GM12875 (cell line): ENCODE measurements at regions not wholly inside any gene's neighbourhood (a gene's known extent, or its start where the extent isn't known, plus 50 kb on each side); places are given as distances from the start of the nearest gene placed in this dataset.
"Not testable (repeated sequence)": the region's sequence is repeated elsewhere in the genome, so short reads cannot be mapped to it uniquely, and the experiment has no call there.

Experiments
- H3K4me3 ChIP-seq: one replicate; pipeline ENCODE4 v1.5.1; 2011; ENCODE audit warnings: low read depth, low read length, control low read depth
- TF ChIP-seq, protein P1 (sequence below): IDR thresholded peaks from 2 replicates; pipeline ENCODE4 v1.5.1; 2011; ENCODE audit warnings: low read depth, mild to moderate bottlenecking, control low read depth, inconsistent platforms, low read length, moderate library complexity, borderline replicate concordance; ENCODE audit not compliant: insufficient read depth

- TF ChIP-seq, protein P1, sequence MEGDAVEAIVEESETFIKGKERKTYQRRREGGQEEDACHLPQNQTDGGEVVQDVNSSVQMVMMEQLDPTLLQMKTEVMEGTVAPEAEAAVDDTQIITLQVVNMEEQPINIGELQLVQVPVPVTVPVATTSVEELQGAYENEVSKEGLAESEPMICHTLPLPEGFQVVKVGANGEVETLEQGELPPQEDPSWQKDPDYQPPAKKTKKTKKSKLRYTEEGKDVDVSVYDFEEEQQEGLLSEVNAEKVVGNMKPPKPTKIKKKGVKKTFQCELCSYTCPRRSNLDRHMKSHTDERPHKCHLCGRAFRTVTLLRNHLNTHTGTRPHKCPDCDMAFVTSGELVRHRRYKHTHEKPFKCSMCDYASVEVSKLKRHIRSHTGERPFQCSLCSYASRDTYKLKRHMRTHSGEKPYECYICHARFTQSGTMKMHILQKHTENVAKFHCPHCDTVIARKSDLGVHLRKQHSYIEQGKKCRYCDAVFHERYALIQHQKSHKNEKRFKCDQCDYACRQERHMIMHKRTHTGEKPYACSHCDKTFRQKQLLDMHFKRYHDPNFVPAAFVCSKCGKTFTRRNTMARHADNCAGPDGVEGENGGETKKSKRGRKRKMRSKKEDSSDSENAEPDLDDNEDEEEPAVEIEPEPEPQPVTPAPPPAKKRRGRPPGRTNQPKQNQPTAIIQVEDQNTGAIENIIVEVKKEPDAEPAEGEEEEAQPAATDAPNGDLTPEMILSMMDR: no peak
- H3K4me3 ChIP-seq: no peak overlapping the region
Observed at GRCh38 chr6:86423571-86423970, 513.8 kb upstream of the HTR1E start.

GRCh38 chr6:86412057-86412456 is 525.3 kb upstream of the HTR1E start:
- H3K4me3 ChIP-seq: no peak overlapping the region
- TF ChIP-seq, protein P1: no peak

DNA sequence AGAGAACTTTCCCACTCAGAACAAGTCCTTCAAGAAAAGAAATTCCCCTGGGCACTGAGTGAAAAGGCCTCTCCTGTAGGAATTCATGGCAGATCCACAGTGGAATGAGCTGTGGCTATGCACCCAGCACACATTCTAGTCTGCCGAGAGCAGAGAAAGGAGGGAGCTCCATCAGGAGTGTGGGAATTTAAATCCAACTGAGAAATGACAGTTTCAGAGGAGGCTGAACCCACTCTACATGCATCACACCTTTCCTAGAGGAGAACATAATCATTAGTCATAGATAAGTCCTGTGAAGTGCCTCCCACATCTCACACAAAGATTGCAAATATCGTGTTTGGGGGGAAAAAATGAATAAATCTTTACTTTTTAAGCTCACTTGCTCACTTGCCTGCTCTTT is 530.2 kb upstream of the HTR1E start:
- H3K4me3 ChIP-seq: no peak overlapping the region
- TF ChIP-seq, protein P1: no peak

- H3K4me3 ChIP-seq: not testable (repeated sequence)
Observed at GRCh38 chr6:86392850-86393249, 544.5 kb upstream of the HTR1E start.

- TF ChIP-seq, protein P1: no peak
- no peak overlapping the region for H3K4me3 ChIP-seq
Observed at GRCh38 chr6:86380571-86381125, 556.7 kb upstream of the HTR1E start.

DNA sequence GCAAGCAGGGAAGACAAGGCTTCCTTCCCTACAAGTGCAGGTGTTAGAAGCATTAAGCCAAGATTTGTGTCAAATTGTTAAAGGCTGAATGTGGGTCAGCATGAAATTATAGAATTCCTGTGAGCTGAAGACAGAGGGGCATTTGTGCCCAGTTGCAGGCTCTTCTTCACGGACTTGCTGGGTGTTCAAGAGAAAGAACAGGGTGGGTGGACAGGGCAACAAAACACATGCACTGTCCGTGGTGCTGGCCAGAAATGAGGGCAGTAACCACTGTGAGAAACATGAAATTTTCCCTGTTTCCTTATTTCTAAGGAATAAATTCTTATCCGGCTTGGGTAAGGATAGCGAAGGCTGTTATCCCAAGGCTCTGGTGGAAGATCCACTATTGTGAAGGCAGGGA is 579.5 kb upstream of the HTR1E start:
- H3K4me3 ChIP-seq: no peak overlapping the region

DNA sequence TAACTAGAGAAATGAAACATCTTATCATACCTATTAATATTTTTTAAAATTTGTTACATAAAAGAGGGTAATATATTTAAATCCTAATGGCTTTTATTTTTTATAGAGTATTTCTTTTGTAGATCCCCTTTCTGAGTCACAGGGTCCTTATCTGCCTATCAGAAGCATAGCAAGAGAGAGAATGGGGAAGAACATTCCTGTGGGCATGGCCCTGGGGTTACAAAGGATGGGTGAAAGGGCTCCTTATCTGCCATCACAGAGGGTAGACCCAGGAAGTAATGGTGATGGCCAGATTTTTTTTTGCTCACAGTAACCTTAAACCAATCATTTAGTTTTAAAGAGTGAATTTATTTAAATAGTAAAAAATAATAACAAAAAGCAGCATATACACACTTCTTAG is 582.1 kb upstream of the HTR1E start:
- TF ChIP-seq, protein P1: no peak
- H3K4me3 ChIP-seq: no peak overlapping the region

More for the DNA sequence above, 579.5 kb upstream of the HTR1E start:
- TF ChIP-seq, protein P1: no peak

DNA sequence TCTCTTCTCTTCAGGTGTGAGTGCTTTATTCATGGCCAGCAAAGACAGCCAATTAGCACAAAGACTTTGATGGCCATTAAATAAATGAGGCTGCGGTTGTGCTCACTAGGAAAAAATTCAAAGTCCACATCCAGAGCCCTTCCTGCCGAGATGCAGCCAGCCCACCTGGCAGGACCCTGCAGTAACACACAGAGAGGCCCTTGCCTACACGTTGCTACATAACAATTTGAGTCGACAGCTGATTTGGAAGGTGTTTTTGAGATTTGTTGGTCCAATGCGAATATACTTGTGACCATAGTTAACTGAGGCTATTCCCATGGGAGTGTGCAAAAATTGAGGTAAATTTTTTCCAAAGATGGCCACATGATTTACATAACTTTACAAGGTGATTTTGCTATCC is 605.4 kb upstream of the HTR1E start:
- TF ChIP-seq, protein P1: no peak
- no peak overlapping the region for H3K4me3 ChIP-seq
